CD14-positive monocyte (primary cell): ENCODE measurements at regions not wholly inside any gene's neighbourhood (a gene's known extent, or its start where the extent isn't known, plus 50 kb on each side); places are given as distances from the start of the nearest gene placed in this dataset.

Source experiments
- DNase-seq, 3 donors: peaks; one replicate each; pipeline ENCODE4 v3.0.0-alpha.2; 2011 to 2022
- H2AFZ ChIP-seq: 2 replicates; pipeline ENCODE4 v1.6.0; 2012; ENCODE audit warnings: mild to moderate bottlenecking, low read depth, low read length, inconsistent platforms; ENCODE audit not compliant: insufficient read depth, poor library complexity, severe bottlenecking
- H3K27ac ChIP-seq, 2 donors: 1 replicate in 1 of 2; 2 replicates in 1 of 2; pipeline ENCODE4 v1.5.1; 2012 to 2013; ENCODE audit warnings: low read length in 2 of 2, control low read depth in 1 of 2, inconsistent platforms in 1 of 2, low read depth in 1 of 2, mild to moderate bottlenecking in 1 of 2
- H3K27me3 ChIP-seq, 2 donors: one replicate each; pipeline versions ENCODE4 v1.6.0 to v1.6.1; 2011 to 2013; ENCODE audit warnings: low read length in 2 of 2; ENCODE audit not compliant: control insufficient read depth in 2 of 2, insufficient read depth in 2 of 2
- H3K36me3 ChIP-seq, 2 donors: replicated peaks in 1 of 2; 1 replicate in 1 of 2; 2 replicates in 1 of 2; pipeline versions ENCODE4 v1.5.1 to v1.6.1; 2012 to 2013; ENCODE audit warnings: low read length in 2 of 2, control low read depth in 1 of 2, inconsistent platforms in 1 of 2, mild to moderate bottlenecking in 1 of 2; ENCODE audit not compliant: insufficient read depth in 2 of 2, control insufficient read depth in 1 of 2
- H3K4me1 ChIP-seq, 2 donors: 1 replicate in 1 of 2; 2 replicates in 1 of 2; pipeline versions ENCODE4 v1.5.1 to v1.6.1; 2012 to 2013; ENCODE audit warnings: low read length in 2 of 2, control low read depth in 1 of 2, inconsistent platforms in 1 of 2, mild to moderate bottlenecking in 1 of 2, moderate library complexity in 1 of 2; ENCODE audit not compliant: insufficient read depth in 2 of 2, control insufficient read depth in 1 of 2
- H3K4me2 ChIP-seq: replicated peaks from 2 replicates; pipeline ENCODE3; 2012; ENCODE audit warnings: low read length, moderate library complexity, mild to moderate bottlenecking; ENCODE audit not compliant: poor library complexity, severe bottlenecking; ENCODE audit errors: extremely low read depth
- H3K4me3 ChIP-seq, 3 experiments: fragments of 200-600 bp in 1 of 3; sonication (generic) in 1 of 3; replicated peaks in 1 of 3; 1 replicate in 2 of 3; 2 replicates in 1 of 3; pipeline ENCODE4 v1.5.1; 2011 to 2013; ENCODE audit warnings: low read length in 3 of 3, mild to moderate bottlenecking in 3 of 3, control low read depth in 2 of 3, low read depth in 2 of 3, inconsistent platforms in 1 of 3, moderate library complexity in 1 of 3
- H3K79me2 ChIP-seq: 2 replicates; pipeline ENCODE4 v1.6.0; 2012; ENCODE audit warnings: mild to moderate bottlenecking, control low read depth, inconsistent platforms, low read length, moderate library complexity; ENCODE audit not compliant: insufficient read depth
- H3K9ac ChIP-seq: 2 replicates; pipeline ENCODE4 v1.6.0; 2017; ENCODE audit warnings: low read length, mild to moderate bottlenecking; ENCODE audit not compliant: insufficient read depth, poor library complexity, severe bottlenecking
- H3K9me3 ChIP-seq, 2 donors: replicated peaks in 1 of 2; 1 replicate in 1 of 2; 2 replicates in 1 of 2; pipeline versions ENCODE4 v1.5.1 to v1.6.1; 2012 to 2013; ENCODE audit warnings: low read length in 2 of 2, control low read depth in 1 of 2; ENCODE audit not compliant: control insufficient read depth in 1 of 2, insufficient read depth in 1 of 2
- H4K20me1 ChIP-seq: 2 replicates; pipeline ENCODE4 v1.6.0; 2012; ENCODE audit warnings: mild to moderate bottlenecking, low read length, control low read depth, moderate library complexity; ENCODE audit not compliant: insufficient read depth
- H3K27ac Mint-ChIP-seq, 7 donors: one replicate each; pipeline ENCODE4 v1.8.0; 2020; ENCODE audit warnings: mild to moderate bottlenecking in 7 of 7, mixed read lengths in 7 of 7, moderate library complexity in 6 of 7, inconsistent platforms in 2 of 7
- H3K27me3 Mint-ChIP-seq, 3 donors: one replicate each; pipeline ENCODE4 v1.8.0; 2021 to 2022; ENCODE audit warnings: low read depth in 3 of 3, mild to moderate bottlenecking in 3 of 3, mixed read lengths in 3 of 3, moderate library complexity in 3 of 3, inconsistent platforms in 1 of 3
- H3K36me3 Mint-ChIP-seq, 2 donors: one replicate each; pipeline ENCODE4 v1.8.0; 2020; ENCODE audit warnings: mixed read lengths in 2 of 2, inconsistent platforms in 1 of 2, mild to moderate bottlenecking in 1 of 2
- H3K4me1 Mint-ChIP-seq: one replicate; pipeline ENCODE4 v1.8.0; 2020; ENCODE audit warnings: mild to moderate bottlenecking, mixed read lengths
- H3K4me3 Mint-ChIP-seq, 2 donors: one replicate each; pipeline ENCODE4 v1.8.0; 2020; ENCODE audit warnings: mild to moderate bottlenecking in 2 of 2, mixed read lengths in 2 of 2, moderate library complexity in 1 of 2
- H3K9me3 Mint-ChIP-seq, 7 donors: one replicate each; pipeline ENCODE4 v1.8.0; 2020 to 2022; ENCODE audit warnings: mixed read lengths in 7 of 7, mild to moderate bottlenecking in 6 of 7, moderate library complexity in 6 of 7, inconsistent platforms in 2 of 7
- WGBS: methylation state at CpG from one replicate; pipeline ENCODE4 v1.1.5; 2013; ENCODE audit warnings: missing lambda C conversion rate; ENCODE audit not compliant: insufficient coverage; 5-methylcytosine and 5-hydroxymethylcytosine counted together
- intact Hi-C, 2 donors: fragments of 100-400 bp; cut with micrococcal nuclease; formaldehyde crosslinking; loops; one replicate each; pipeline versions ENCODE4 v1.15.0 to v1.15.1; 2023
- TF ChIP-seq, protein P1 (sequence below): fragments of 200-600 bp; IDR thresholded peaks from one replicate; pipeline ENCODE4 v1.8.0; 2022; ENCODE audit warnings: antibody characterized with exemption, mild to moderate bottlenecking

DNA sequence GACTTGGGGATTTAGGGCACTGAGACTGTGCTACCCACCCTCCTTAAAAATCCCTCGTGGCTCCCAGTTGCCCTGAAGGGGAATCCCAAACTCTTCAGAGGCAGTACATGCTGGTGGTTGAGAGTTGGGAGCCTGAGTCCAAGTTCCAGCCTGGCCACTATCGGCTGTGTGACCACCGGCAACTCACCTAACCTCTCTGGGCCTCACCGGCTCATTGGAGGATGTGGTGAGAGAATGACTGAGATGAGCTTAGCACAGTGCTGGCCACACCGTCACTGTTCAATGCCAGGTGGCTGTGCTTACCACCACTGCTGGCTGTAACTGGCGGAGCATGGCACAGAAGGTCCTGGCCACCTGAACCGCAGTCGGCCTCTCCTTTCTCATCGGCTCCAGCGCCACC is 200.2 kb downstream of the C9orf50 start:
- Histone ChIP-seq H3K4me3 (no peak overlapping the region), H3K4me2 (no peak overlapping the region), H4K20me1 (no peaks in the 10 kb centered on the region), H3K36me3 (no peaks in the 10 kb centered on the region), H3K27me3 (no peaks in the 10 kb centered on the region), H3K27ac (no peak overlapping the region), H2AFZ (no peak overlapping the region), H3K9me3 (no peaks in the 10 kb centered on the region), H3K9ac (no peak overlapping the region), H3K4me1 (peaks cover 31 to 32% of the 10 kb centered on the region in 2 donors), H3K79me2 (no peaks in the 10 kb centered on the region)
- 88% methylated on average over 9 of the region's 10 CpGs for WGBS
- Mint-ChIP-seq H3K27ac (peak overlapping the region in 1 of 7 donors; percentile 4), H3K9me3 (no peaks in the 10 kb centered on the region), H3K4me1 (peaks cover 32% of the 10 kb centered on the region), H3K36me3 (peaks cover 0 to 2% of the 10 kb centered on the region in 2 donors), H3K4me3 (no peak overlapping the region), H3K27me3 (peaks cover 1 to 10% (median 4%) of the 10 kb centered on the region in 3 donors)
- intact Hi-C loops: loop anchor here in 1 of 2 donors (5.0 kb wide), 2 partner anchors 37 to 38 kb away; no protein-coding TSS in a partner anchor
- TF ChIP-seq, protein P1, sequence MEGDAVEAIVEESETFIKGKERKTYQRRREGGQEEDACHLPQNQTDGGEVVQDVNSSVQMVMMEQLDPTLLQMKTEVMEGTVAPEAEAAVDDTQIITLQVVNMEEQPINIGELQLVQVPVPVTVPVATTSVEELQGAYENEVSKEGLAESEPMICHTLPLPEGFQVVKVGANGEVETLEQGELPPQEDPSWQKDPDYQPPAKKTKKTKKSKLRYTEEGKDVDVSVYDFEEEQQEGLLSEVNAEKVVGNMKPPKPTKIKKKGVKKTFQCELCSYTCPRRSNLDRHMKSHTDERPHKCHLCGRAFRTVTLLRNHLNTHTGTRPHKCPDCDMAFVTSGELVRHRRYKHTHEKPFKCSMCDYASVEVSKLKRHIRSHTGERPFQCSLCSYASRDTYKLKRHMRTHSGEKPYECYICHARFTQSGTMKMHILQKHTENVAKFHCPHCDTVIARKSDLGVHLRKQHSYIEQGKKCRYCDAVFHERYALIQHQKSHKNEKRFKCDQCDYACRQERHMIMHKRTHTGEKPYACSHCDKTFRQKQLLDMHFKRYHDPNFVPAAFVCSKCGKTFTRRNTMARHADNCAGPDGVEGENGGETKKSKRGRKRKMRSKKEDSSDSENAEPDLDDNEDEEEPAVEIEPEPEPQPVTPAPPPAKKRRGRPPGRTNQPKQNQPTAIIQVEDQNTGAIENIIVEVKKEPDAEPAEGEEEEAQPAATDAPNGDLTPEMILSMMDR: no peak
- no peak for DNase-seq

- Mint-ChIP-seq H3K27ac (no peak overlapping the region), H3K4me1 (peaks cover 41% of the 10 kb centered on the region), H3K9me3 (no peaks in the 10 kb centered on the region), H3K27me3 (peaks cover 1 to 10% (median 1%) of the 10 kb centered on the region in 3 donors), H3K4me3 (no peak overlapping the region), H3K36me3 (peaks cover 0 to 2% of the 10 kb centered on the region in 2 donors)
- Histone ChIP-seq H3K9ac (no peak overlapping the region), H3K9me3 (no peaks in the 10 kb centered on the region), H4K20me1 (no peaks in the 10 kb centered on the region), H3K36me3 (no peaks in the 10 kb centered on the region), H3K27me3 (no peaks in the 10 kb centered on the region), H3K79me2 (no peaks in the 10 kb centered on the region), H3K4me3 (no peak overlapping the region), H3K4me2 (no peak overlapping the region), H3K27ac (no peak overlapping the region), H2AFZ (no peak overlapping the region), H3K4me1 (peaks cover 44 to 45% of the 10 kb centered on the region in 2 donors)
- DNase-seq: no peak
- WGBS: 79% methylated on average over 4 of the region's 7 CpGs
- TF ChIP-seq, protein P1: no peak
- intact Hi-C loops: no loop called here
Measured at GRCh38 chr9:129419382-129419899, 201.5 kb downstream of the C9orf50 start.
